GM12875 (cell line): ENCODE measurements at regions not wholly inside any gene's neighbourhood (a gene's known extent, or its start where the extent isn't known, plus 50 kb on each side); places are given as distances from the start of the nearest gene placed in this dataset.

Experiments
- H3K4me3 ChIP-seq: one replicate; pipeline ENCODE4 v1.5.1; 2011; ENCODE audit warnings: low read depth, low read length, control low read depth
- TF ChIP-seq, protein P1 (sequence below): IDR thresholded peaks from 2 replicates; pipeline ENCODE4 v1.5.1; 2011; ENCODE audit warnings: low read depth, mild to moderate bottlenecking, control low read depth, inconsistent platforms, low read length, moderate library complexity, borderline replicate concordance; ENCODE audit not compliant: insufficient read depth

GRCh38 chr3:35523074-35523473 is 116.3 kb upstream of the ARPP21 start:
- H3K4me3 ChIP-seq, result no peak overlapping the region
- TF ChIP-seq, protein P1, sequence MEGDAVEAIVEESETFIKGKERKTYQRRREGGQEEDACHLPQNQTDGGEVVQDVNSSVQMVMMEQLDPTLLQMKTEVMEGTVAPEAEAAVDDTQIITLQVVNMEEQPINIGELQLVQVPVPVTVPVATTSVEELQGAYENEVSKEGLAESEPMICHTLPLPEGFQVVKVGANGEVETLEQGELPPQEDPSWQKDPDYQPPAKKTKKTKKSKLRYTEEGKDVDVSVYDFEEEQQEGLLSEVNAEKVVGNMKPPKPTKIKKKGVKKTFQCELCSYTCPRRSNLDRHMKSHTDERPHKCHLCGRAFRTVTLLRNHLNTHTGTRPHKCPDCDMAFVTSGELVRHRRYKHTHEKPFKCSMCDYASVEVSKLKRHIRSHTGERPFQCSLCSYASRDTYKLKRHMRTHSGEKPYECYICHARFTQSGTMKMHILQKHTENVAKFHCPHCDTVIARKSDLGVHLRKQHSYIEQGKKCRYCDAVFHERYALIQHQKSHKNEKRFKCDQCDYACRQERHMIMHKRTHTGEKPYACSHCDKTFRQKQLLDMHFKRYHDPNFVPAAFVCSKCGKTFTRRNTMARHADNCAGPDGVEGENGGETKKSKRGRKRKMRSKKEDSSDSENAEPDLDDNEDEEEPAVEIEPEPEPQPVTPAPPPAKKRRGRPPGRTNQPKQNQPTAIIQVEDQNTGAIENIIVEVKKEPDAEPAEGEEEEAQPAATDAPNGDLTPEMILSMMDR, result no peak

- H3K4me3 ChIP-seq, result no peak overlapping the region
- TF ChIP-seq, protein P1, result no peak
Observed at GRCh38 chr3:35523838-35524237, 115.5 kb upstream of the ARPP21 start.

GRCh38 chr3:35524856-35525255 is 114.5 kb upstream of the ARPP21 start:
- TF ChIP-seq, protein P1, result no peak
- H3K4me3 ChIP-seq, result no peak overlapping the region

- TF ChIP-seq, protein P1, result no peak
- no peak overlapping the region for H3K4me3 ChIP-seq
Observed at GRCh38 chr3:35528728-35529127, 110.6 kb upstream of the ARPP21 start.

GRCh38 chr3:35529337-35529736 is 110.0 kb upstream of the ARPP21 start:
- TF ChIP-seq, protein P1, result no peak

GRCh38 chr3:35537265-35537664 is 102.1 kb upstream of the ARPP21 start:
- TF ChIP-seq, protein P1, result no peak
- no peak overlapping the region for H3K4me3 ChIP-seq

More at GRCh38 chr3:35529337-35529736, 110.0 kb upstream of the ARPP21 start:
- H3K4me3 ChIP-seq, result no peak overlapping the region

DNA sequence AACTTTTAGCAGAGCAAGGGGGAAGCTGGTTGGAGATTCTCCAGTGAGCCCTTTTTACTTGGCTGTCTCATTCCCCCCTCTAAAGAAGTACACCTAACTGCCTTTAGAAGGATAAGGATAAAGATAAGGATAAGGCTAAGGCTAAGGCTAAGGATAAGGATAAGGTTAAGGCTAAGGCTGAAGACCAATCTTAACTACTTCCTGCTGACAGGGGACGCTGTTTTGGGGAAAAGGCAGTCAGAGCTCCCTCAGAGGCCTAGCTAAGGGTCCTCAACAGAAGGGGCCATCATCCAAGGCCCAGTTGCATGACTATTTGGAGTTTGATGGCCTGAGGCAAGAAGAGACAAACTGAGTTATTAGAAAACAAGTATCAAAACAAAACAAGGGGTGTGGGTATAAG is 94.3 kb upstream of the ARPP21 start:
- TF ChIP-seq, protein P1, result no peak
- H3K4me3 ChIP-seq, result no peak overlapping the region
